ENCODE measurements at regions not wholly inside any gene's neighbourhood (a gene's known extent, or its start where the extent isn't known, plus 50 kb on each side); places are given as distances from the start of the nearest gene placed in this dataset.

GRCh38 chr3:168956076-168956475 lies 707.4 kb downstream of the MECOM start:
- Histone ChIP-seq H3K36me3 (replicated peaks; ENCODE audit: insufficient read depth, low read length) (no peaks in the 10 kb centered on the region), H3K9ac (ENCODE audit: low read length) (no peak overlapping the region), H4K20me1 (ENCODE audit: insufficient read depth, low read length) (no peaks in the 10 kb centered on the region), H3K27ac (ENCODE audit: low read length) (no peak overlapping the region), H3F3A (ENCODE audit: insufficient read depth, low read length) (no peaks in the 10 kb centered on the region), H3K4me2 (ENCODE audit: low read depth, low read length) (no peak overlapping the region), H2AFZ (ENCODE audit: low read length) (no peak overlapping the region), H3K4me3 (ENCODE audit: low read length) (no peak overlapping the region), H3K79me2 (ENCODE audit: low read length) (no peaks in the 10 kb centered on the region), H3K27me3 (replicated peaks; ENCODE audit: insufficient read depth, low read length) (no peaks in the 10 kb centered on the region), H3K9me2 (replicated peaks; ENCODE audit: insufficient read depth, low read length) (no peaks in the 10 kb centered on the region), H3K4me1 (ENCODE audit: low read length) (no peaks in the 10 kb centered on the region), H3K9me3 (replicated peaks; ENCODE audit: insufficient read depth, low read length) (no peaks in the 10 kb centered on the region)
- no peak for DNase-seq
- TF ChIP-seq EZH2 (optimal IDR thresholded peaks at IDR 0.05; ENCODE audit: low read depth, low read length): no peak
- TF ChIP-seq EZH2phosphoT487 (IDR thresholded peaks at IDR 0.05; ENCODE audit: low read length): no peak
- TF ChIP-seq CTCF (IDR thresholded peaks at IDR 0.05; ENCODE audit: low read length): no peak

- no peak overlapping the region for H3K4me3 ChIP-seq (ENCODE audit: low read length)
Measured at GRCh38 chr3:168952551-168952950, 711.0 kb downstream of the MECOM start.

GRCh38 chr3:168951884-168952283 lies 711.6 kb downstream of the MECOM start:
- no peak overlapping the region for H3K9ac ChIP-seq (ENCODE audit: low read length)
- no peak for TF ChIP-seq EZH2phosphoT487 (IDR thresholded peaks at IDR 0.05; ENCODE audit: low read length)
- no peak for TF ChIP-seq CTCF (IDR thresholded peaks at IDR 0.05; ENCODE audit: low read length)
- TF ChIP-seq EZH2 (optimal IDR thresholded peaks at IDR 0.05; ENCODE audit: low read depth, low read length): no peak
- H3K36me3 ChIP-seq (replicated peaks; ENCODE audit: insufficient read depth, low read length): no peaks in the 10 kb centered on the region
- H3F3A ChIP-seq (ENCODE audit: insufficient read depth, low read length): no peaks in the 10 kb centered on the region
- no peaks in the 10 kb centered on the region for H4K20me1 ChIP-seq (ENCODE audit: insufficient read depth, low read length)
- no peak overlapping the region for H2AFZ ChIP-seq (ENCODE audit: low read length)
- H3K27me3 ChIP-seq (replicated peaks; ENCODE audit: insufficient read depth, low read length): no peaks in the 10 kb centered on the region
- no peaks in the 10 kb centered on the region for H3K9me3 ChIP-seq (replicated peaks; ENCODE audit: insufficient read depth, low read length)
- no peak overlapping the region for H3K4me2 ChIP-seq (ENCODE audit: low read depth, low read length)
- DNase-seq: no peak
- H3K9me2 ChIP-seq (replicated peaks; ENCODE audit: insufficient read depth, low read length): no peaks in the 10 kb centered on the region
- H3K27ac ChIP-seq (ENCODE audit: low read length): no peak overlapping the region
- no peak overlapping the region for H3K4me3 ChIP-seq (ENCODE audit: low read length)
- H3K79me2 ChIP-seq (ENCODE audit: low read length): no peaks in the 10 kb centered on the region
- H3K4me1 ChIP-seq (ENCODE audit: low read length): no peaks in the 10 kb centered on the region

More at GRCh38 chr3:168952551-168952950, 711.0 kb downstream of the MECOM start:
- H3F3A ChIP-seq (ENCODE audit: insufficient read depth, low read length): no peaks in the 10 kb centered on the region
- H3K4me2 ChIP-seq (ENCODE audit: low read depth, low read length): no peak overlapping the region
- H3K27me3 ChIP-seq (replicated peaks; ENCODE audit: insufficient read depth, low read length): no peaks in the 10 kb centered on the region
- H2AFZ ChIP-seq (ENCODE audit: low read length): no peak overlapping the region
- no peak overlapping the region for H3K9ac ChIP-seq (ENCODE audit: low read length)
- DNase-seq: peak; percentile 38
- H3K27ac ChIP-seq (ENCODE audit: low read length): no peak overlapping the region
- H3K4me1 ChIP-seq (ENCODE audit: low read length): no peaks in the 10 kb centered on the region
- peak; percentile 49 for TF ChIP-seq CTCF (IDR thresholded peaks at IDR 0.05; ENCODE audit: low read length)
- TF ChIP-seq EZH2 (optimal IDR thresholded peaks at IDR 0.05; ENCODE audit: low read depth, low read length): no peak
- TF ChIP-seq EZH2phosphoT487 (IDR thresholded peaks at IDR 0.05; ENCODE audit: low read length): no peak
- no peaks in the 10 kb centered on the region for H4K20me1 ChIP-seq (ENCODE audit: insufficient read depth, low read length)
- H3K9me3 ChIP-seq (replicated peaks; ENCODE audit: insufficient read depth, low read length): no peaks in the 10 kb centered on the region
- no peaks in the 10 kb centered on the region for H3K79me2 ChIP-seq (ENCODE audit: low read length)
- H3K36me3 ChIP-seq (replicated peaks; ENCODE audit: insufficient read depth, low read length): no peaks in the 10 kb centered on the region
- no peaks in the 10 kb centered on the region for H3K9me2 ChIP-seq (replicated peaks; ENCODE audit: insufficient read depth, low read length)

All from MM.1S (cell line).